ENCODE measurements at regions not wholly inside any gene's neighbourhood (a gene's known extent, or its start where the extent isn't known, plus 50 kb on each side); places are given as distances from the start of the nearest gene placed in this dataset.
"Not testable (repeated sequence)": the region's sequence is repeated elsewhere in the genome, so short reads cannot be mapped to it uniquely, and the experiment has no call there.

DNA sequence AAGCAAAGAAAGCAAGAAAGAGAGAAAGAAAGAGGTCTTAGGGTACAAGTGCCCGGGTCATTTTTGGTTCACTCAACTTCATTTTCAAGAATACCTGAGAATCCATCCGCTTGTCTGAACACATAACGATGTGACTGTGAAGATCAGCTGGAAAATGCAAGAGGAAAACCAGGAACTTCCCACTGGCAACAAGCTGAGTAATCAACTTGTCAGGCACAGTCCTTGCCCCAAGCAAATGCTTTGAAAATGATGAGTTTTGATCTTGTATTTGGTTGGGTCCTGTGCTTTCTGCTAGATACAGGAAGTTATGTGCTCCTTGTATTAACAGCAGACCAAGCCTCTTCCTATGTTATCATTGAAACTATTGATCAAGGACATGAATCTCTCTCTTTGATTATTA lies 239.1 kb downstream of the ASMT start:
- no peak for DNase-seq

DNA sequence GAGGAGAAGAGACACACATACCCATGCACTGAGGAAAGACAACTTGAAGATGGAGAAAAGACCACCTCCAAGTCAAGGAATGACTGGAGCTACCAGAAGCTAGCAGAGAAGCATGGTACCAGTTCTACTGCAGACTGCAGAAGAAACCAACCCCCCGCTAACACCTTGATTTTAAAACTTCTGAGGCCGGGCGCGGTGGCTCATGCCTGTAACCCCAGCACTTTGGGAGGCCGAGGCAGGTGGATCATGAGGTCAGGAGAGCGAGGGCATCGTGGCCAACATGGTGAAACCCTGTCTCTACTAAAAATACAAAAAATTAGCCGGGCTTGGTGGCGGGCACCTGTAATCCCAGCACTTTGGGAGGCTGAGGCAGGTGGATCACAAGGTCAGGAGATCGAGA lies 240.0 kb downstream of the ASMT start:
- DNase-seq = not testable (repeated sequence)

DNA sequence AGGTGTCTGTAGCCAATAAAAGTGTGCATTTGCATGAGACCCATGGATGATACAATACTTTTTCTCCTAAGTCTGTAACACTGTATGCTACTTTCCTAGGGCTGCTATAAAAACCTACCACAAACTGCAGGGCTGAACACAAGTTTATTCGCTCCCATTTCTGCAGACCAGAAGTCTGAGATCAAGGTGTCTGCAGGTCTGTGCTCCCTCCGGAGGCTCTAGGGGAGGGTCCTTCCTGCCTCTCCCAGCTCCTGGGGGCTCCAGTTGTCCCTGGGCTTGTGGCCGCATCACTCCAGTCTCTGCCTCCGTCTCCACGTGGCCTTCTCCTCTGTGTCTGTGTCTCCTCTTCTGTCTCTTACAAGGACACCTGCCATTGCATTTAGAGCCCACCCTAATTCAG lies 244.4 kb downstream of the ASMT start:
- DNase-seq = not testable (repeated sequence)

DNA sequence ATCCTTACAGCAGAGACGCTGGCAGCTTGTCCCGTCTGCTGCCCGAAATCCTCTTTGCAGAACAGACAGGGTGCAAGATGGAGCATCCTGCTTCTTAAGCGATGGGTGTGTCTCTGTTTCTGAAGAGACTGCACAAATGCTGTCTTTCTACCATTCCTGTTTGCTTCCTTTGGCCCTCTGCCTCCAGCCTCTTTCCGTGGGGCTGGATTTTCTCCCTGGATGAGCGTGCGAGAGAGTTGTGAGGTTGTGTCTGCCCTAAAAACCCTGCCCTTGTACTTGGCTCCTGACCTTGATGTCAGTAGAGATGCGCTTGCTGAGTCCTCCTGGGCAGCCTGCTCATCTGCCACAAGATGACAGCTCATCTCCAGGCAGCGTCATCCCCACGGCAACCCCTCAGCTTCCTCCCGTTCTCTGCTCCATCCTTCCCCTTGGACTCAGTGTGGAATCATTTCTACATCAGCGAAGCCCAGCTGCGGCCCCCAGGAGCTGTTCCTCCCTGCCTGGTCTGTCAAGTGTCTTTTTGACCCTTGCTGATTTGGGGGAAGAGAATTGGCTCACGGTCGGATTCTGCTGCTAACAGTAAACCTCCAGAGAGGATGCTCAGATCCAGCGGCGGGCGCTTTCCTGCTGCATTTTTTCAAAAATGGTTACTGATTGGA lies 246.2 kb downstream of the ASMT start:
- DNase-seq = no peak

DNA sequence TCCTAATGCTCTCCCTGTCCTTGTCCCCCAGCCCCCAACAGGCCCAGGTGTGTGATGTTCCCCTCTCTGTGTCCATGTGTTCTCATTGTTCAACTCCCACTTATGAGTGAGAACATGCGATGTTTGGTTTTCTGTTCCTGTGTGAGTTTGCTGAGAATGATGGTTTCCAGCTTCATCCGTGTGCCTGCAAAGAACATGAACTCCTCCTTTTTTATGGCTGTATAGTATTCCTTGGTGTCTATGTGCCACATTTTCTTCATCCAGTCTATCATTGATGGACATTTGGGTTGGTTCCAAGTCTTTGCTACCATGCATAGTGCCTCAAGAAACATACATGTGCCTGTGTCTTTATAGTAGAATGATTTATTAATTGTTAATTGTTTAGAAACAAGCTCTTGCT lies 249.1 kb downstream of the ASMT start:
- DNase-seq = not testable (repeated sequence)

DNA sequence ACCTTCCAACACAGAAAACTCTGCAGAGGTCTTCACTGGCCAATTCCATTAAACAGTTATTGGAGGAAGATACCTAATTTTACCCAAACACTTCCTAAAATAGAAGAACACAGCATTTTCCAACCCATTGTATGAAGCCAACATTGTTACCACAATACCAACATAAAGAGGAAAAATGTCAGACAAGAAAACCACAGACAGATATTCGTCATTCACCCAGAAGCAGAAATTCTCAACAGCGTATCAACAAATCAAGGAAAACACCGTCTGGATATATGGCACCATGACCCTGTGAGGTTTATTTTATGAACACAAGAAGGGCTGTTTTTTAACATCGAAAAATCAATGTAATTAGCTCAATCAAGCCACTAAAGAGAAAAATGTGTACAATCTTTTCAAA lies 255.6 kb downstream of the ASMT start:
- DNase-seq = peak; percentile 4

DNA sequence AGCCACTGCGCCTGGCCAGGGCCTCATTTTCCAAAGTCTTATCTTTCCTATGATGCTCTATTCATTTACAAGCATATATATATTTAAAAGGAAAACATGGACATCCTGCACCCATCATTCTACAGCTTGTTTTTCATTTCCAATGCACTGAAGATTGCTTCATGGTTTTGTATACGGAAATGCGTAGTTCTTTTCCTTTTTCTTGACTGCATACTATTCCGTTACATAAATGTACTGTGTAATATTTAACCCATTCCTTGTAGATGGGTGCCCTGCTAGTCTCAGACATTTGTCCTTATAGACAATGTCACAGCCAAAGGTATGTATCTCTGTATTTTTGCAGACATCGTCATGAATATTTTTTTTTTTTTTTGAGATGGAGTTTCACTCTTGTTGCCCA lies 257.0 kb downstream of the ASMT start:
- DNase-seq = no peak

DNA sequence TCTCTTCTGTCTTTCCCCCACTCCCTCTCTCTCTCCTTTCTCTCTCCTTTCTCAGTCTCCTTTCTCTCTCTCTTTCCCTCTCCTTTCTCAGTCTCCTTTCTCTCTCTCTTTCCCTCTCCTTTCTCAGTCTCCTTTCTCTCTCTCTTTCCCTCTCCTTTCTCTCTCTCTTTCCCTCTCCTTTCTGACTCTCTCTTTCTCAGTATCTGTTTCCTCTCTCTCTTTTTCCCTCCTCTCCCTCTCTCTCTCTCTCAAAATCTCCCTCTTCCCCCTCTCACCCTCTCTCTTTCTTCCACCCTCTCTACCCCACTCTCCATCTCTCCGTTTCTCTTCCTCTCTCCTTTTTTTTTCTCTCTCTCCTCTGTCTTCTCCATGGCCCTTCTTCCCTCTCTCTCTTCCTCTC lies 258.8 kb downstream of the ASMT start:
- DNase-seq = no peak

DNA sequence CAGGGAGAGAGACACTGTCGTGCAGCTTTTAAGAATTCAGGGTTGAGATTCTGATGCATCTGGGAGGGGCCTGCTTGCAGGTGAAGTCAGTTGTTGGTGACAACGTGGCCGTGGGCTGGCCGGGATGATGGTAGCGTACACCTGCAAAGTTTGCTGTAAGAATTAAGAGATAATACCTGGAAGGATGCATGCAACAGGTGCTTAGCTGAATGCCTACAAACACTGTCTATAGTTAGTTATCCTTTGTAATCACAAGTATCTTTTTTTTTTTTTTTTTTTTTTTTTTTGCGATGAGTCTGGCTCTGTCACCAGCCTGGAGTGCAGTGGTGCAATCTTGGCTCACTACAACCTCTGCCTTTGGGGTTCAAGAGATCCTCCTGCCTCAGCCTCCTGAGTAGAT lies 259.6 kb downstream of the ASMT start:
- DNase-seq = no peak

DNA sequence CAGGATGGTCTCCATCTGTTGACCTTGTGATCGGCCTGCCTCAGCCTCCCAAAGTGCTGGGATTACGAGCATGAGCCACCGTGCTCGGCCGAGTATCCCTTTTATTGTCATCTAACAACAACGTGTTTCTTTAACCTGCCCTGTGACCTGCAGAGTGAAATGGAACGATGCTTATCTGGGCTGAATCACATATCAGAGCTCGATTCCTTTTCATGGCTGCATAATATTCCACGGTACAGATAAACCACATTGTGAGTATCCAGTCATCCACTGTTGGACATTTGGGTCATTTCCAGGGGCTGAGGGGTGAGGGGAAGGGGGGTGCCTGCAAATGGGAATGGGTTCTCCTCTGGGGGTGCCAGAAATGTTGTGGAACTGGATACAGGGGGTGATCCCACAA lies 260.0 kb downstream of the ASMT start:
- DNase-seq = no peak

DNA sequence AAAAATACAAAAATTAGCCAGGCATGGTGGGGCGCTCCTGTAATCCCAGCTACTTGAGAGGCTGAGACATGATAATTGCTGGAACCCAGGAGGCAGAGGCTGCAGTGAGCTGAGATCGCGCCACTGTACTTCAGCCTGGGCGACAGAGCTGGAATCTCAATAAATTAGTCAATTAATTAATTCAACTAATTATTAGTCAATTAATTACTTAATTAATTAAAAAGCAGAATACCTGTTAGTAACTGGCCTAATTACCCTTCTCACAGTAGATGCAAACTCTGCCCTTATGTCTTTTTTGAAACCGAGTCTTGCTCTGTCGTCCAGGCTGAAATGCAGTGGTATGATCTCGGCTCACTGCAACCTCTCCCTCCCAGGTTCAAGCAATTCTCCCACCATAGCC lies 261.2 kb downstream of the ASMT start:
- DNase-seq = no peak

DNA sequence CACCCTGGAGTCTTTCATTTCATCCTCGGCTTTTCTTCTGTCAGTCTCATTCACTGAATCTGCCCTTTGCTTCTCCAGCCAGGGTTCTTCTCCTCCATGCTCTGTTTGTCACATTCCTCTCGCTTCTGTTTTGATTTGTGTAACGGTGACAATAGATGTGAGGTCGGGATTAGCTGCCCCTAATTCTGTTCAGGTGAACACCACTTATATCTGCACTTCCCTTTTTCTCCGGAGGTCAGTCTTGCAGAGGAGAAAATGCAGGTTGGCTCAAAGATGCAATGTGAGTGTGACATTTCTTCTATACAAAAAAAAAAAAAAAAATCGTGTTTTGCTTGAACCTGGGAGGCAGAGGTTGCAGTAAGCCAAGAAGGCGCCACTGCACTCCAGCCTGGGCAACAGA lies 262.9 kb downstream of the ASMT start:
- no peak for DNase-seq

DNA sequence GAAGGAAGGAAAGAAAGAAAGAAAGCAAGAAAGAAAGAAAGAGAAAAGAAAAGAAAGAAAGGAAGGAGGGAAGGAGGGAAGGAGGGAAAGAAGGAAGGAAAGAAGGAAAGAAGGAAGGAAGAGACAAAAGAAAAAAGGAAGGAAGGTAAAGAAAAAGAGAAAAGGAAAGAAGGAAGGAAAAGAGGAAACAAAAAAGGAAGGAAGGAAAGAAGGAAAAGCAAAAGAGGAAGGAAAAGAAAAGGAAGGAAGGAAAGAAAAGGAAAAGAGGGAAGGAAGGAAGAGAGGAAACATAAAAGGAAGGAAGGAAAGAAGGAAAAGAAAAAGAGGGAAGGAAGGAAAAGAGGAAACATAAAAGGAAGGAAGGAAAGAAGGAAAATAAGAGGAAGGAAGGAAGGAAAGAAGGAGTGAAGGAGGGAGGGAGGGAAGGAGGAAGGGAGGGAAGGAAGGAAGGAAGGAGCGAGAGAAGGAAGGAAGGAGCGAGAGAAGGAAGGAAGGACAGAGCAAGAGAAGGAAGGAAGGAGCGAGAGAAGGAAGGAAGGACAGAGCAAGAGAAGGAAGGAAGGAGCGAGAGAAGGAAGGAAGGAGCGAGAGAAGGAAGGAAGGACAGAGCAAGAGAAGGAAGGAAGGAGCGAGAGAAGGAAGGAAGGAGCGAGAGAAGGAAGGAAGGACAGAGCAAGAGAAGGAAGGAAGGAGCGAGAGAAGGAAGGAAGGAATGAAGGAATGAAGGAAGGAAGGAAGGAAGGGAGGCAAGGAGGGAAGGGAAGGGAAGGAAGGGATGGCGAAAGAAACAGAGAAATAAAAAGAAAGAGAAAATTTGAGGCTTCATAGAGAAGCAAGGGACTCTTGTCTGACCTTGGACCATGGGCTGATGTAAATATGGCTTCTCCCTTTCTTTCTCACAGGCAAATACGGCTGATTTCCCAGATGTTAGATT lies 266.3 kb downstream of the ASMT start:
- not testable (repeated sequence) for DNase-seq

DNA sequence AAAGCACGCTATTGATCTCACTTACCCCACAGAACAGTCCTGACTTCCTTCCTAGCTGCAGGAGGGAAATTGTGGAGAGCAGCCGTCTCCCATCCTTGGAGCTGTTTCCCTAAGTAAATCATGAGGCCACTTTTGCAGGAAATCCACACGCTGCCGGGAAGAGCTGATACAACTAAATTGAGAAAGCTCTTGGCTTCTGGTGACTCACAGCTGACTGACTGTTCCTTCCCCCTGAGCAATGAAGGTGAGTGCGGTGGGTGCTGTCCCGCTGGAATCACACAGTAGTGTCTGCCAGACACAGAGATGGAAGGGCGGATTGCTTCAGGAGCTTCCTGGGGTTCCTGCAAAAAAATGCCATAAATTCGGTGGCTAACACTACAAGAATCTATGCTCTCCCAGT lies 268.9 kb downstream of the ASMT start:
- DNase-seq = no peak

DNA sequence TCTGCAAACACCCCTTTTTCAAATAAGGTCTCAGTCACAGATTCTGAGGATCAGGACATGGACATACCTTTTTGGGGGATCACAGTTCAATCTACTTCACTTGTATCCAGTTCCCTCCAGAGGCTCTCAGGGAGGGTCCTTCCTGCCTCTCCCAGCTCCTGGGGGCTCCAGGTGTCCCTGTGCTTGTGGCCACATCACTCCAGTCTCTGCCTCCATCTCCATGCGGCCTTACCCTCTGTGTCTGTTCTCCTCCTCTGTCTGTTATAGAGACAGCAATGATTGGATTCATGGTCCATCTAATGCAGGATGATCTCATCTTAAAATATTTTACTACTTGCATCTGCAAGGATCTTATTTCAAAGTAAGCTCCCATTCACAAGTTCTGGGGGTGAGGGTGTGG lies 269.6 kb downstream of the ASMT start:
- no peak for DNase-seq

DNA sequence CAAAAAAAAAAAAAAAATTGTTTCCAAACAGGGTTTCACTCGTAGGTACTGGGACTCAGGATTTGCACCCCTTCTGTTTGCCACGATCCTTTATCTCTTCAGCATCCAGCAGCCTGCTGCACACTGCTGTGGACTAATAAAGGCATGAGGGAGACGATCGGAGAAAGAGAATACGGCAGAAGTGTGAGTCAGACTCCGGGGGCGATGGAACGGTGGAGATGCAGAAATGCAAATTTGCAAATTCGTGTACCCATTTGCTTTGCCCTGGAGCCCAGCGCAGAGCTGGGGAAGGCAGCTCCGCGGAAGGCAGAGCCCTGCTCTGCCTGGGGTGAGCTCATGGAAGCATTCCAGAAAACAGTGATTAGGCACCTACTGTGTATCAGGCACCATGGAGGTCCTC lies 270.3 kb downstream of the ASMT start:
- no peak for DNase-seq

DNA sequence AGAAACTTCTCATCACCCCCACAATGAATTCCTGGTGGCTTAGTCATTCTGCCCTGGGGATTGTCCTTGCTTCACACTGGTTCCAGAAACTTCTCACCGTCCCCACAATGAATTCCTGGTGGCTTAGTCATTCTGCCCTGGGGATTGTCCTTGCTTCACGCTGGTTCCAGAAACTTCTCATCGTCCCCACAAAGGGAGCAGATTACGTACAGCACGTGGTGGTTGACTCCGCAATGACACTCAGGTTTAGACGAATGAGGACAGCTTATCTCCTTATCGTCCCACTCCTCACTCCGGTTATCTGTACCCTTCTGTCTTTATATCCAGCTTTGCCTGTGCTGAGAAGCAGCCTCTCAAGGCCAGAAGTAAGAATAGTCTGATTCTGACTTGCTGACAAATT lies 273.4 kb downstream of the ASMT start:
- not testable (repeated sequence) for DNase-seq

DNA sequence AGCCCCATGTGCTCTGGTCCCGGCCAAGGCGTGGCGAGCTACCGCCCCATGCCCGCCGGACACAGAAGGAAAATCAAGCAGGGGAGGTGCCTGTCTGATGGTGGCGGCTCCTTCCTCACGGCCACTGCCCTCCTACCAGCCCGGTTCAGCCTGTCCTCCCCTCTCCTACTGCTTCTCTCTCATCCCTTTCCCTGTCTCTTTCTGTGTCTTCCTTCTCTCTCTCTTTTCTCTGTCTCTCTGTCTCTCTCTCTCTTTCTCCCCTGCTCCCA lies 279.1 kb downstream of the ASMT start:
- no peak for DNase-seq

DNA sequence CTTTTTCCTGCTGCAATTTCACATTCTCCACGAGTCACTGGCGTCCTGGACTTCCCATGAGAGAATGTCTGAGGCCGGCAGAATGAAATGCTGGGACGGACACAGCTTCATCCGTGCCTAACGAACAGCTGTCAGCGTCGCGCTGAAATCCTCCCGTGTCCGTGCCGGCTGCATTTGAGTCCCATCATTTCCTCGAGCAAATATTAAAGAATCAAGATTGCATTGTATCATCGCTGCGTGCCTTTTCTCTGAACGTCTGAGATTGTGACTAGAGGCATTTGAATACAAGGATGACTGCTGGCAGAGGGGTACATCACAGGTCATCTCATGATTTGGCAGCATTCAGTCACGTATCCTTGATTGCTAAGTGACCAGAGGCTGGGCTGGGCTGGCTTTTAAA lies 279.9 kb downstream of the ASMT start:
- no peak for DNase-seq

DNA sequence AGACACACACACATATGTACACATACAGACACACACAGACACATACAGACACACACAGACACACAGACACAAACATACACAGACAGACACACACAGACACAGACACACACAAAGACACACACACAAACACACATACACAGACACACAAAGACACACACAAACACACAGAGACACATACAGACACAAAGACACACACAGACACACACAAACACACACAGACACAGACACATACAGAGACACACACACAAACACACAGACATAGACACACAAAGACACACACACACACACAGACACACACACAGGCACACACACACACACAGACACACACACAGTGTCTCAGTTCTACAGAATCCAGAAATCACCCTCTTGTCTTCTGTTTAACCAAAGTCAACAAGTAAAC lies 280.7 kb downstream of the ASMT start:
- DNase-seq = no peak

DNA sequence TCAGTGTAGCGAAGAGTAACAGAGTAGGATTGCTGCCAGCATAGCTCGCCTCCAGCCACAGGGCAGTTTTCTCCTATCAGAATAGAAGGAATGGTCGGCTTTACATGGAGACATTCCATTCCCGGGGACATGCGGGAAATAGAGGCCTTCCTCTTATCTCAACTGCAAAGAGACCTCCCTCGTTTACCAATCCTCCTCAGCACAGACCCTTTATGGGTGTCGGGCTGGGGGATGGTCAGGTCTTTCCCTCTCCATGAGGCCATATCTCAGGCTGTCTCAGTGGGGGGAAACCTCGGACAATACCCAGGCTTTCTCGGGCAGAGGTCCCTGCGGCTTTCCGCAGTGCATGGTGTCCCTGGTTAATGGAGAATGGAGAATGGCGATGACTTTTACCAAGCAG lies 285.0 kb downstream of the ASMT start:
- no peak for DNase-seq

DNA sequence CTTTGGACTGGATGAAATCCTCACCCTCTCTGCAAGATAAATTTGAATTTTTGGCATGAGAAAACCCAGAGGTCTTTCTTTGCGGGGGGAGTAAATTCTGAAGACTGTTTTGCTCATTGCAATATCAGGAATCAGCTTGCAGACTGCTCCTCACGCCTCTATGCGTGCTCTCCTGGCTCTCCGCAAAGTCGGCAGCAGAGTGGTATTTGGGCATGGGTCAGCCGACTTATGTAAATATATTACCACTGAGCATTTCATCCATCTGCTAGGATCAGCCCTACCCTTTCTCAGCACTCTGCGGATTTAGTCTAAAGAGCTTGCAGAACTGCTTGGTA lies 288.0 kb downstream of the ASMT start:
- DNase-seq = no peak

DNA sequence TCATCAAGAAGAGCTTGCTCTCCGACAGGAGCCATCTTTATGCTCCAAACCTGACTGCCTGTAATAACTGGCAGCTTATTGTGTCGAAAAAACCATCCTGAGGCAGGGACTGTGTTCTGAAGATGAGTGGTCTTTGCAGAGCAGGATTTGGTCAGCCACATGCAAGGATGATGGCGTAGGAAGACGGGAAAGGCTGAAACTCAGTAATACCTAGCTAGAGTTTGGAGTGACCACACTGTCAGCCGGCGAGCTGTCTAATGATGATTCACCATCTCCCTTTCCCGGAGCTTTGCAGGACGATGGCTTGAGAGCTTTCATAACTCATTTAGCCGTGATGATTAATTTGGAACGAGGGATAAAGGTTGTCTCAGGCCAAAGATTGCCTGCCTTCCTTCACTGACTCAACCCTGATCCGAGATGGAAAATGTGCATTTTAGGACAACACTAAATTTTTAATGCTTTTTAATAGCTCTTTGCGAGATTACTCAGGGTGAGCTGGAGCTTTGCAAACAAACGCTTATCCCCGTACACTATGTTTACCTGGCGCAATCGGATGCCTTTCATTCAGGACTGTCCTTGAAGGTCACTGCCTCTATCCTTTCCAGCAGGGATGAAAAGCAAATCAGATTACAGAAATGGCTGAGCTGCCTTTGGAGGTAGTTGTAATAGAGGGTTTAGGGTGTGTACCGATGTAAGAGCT lies 288.5 kb downstream of the ASMT start:
- DNase-seq = no peak

DNA sequence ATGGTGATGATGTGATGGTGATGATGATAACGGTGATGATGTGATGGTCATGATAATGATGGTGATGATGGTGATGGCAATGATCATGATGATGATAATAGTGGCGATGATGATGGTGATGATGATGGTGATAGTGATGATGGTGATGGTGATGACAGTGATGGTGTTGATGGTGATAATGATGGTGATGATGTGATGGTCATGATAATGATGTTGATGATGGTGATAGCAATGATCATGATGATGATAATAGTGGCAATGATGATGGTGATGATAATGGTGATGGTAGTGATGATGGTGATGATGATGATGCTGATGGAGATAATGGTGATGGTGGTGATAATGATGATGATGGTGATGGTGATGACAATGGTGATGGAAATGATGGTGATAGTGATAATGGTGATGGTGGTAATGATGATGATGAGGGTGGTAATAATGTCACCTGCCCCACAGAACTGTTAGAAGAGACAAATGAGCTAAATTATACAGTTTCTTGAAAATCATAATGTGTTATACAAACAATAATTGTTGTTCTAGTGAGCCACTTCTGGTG lies 289.9 kb downstream of the ASMT start:
- DNase-seq = no peak
